GM12878 (cell line): ENCODE measurements at regions not wholly inside any gene's neighbourhood (a gene's known extent, or its start where the extent isn't known, plus 50 kb on each side); places are given as distances from the start of the nearest gene placed in this dataset.

Source experiments
- ATAC-seq: fragments of 200-7000 bp; cut with Tn5 transposase; 3 replicates; pipeline ENCODE4 v1.9.1; 2020; ENCODE audit warnings: mild to moderate bottlenecking, moderate library complexity
- BruUV-seq: library from RNA; stranded (reverse); fragments of 400-500 nt; replicated peaks from 2 replicates; lab custom pipeline; 2021; lab: Mats Ljungman, UMichigan
- CTCF ChIA-PET: fragments of 300-600 bp; sonication (Branson Sonifier 250); formaldehyde crosslinking; extraction: SDS; loops from one replicate; lab custom pipeline; 2021; ENCODE audit warnings: inconsistent platforms; lab: Yijun Ruan, JAX
- POLR2A ChIA-PET: fragments of 350-600 bp; formaldehyde crosslinking; extraction: SDS; loops from one replicate; lab custom pipeline; 2021; ENCODE audit warnings: inconsistent platforms; lab: Charles Lee
- RAD21 ChIA-PET: fragments of 300-600 bp; sonication (Branson Sonifier 250); formaldehyde crosslinking; loops from one replicate; lab custom pipeline; 2023; ENCODE audit warnings: antibody characterized with exemption; ENCODE audit not compliant: unreplicated experiment; lab: Charles Lee
- SMC1A ChIA-PET: fragments of 300-600 bp; sonication (Branson Sonifier 250); formaldehyde crosslinking; loops from one replicate; lab custom pipeline; 2023; ENCODE audit not compliant: unreplicated experiment, uncharacterized antibody; lab: Charles Lee
- DNase-seq: peaks from one replicate; pipeline ENCODE4 v3.0.0-alpha.2; 2011; ENCODE audit warnings: low read depth, low spot score
- FAIRE-seq: peaks from 3 replicates; lab custom pipeline; 2011; peaks lifted over from hg19 to GRCh38; lab: Jason Lieb, UNC
- H2AFZ ChIP-seq: 2 replicates; pipeline ENCODE4 v1.6.0; 2011; ENCODE audit warnings: low read depth, low read length, control low read depth; ENCODE audit not compliant: control insufficient read depth
- H3K27ac ChIP-seq: 2 replicates; pipeline ENCODE4 v1.5.1; 2011; ENCODE audit warnings: control low read depth; ENCODE audit not compliant: control insufficient read depth, insufficient read depth
- H3K27me3 ChIP-seq, 2 experiments: replicated peaks in 1 of 2; 2 replicates each; pipeline versions ENCODE4 v1.6.0 to v1.6.1; 2011; ENCODE audit warnings: low read length in 1 of 2; ENCODE audit not compliant: control insufficient read depth in 2 of 2, insufficient read depth in 2 of 2
- H3K36me3 ChIP-seq, 2 experiments: 2 replicates each; pipeline ENCODE4 v1.5.1; 2011; ENCODE audit warnings: low read length in 1 of 2; ENCODE audit not compliant: control insufficient read depth in 2 of 2, insufficient read depth in 2 of 2
- H3K4me1 ChIP-seq: 2 replicates; pipeline ENCODE4 v1.6.1; 2011; ENCODE audit warnings: mild to moderate bottlenecking, low read length, moderate library complexity, mixed read lengths; ENCODE audit not compliant: control insufficient read depth, insufficient read depth
- H3K4me2 ChIP-seq: 2 replicates; pipeline ENCODE4 v1.6.0; 2011; ENCODE audit warnings: control low read depth; ENCODE audit not compliant: control insufficient read depth, insufficient read depth
- H3K4me3 ChIP-seq: fragments of 200-600 bp; sonication (generic); 2 replicates; pipeline ENCODE4 v1.5.1; 2016
- H3K79me2 ChIP-seq: 2 replicates; pipeline ENCODE4 v1.6.0; 2011; ENCODE audit warnings: low read length; ENCODE audit not compliant: control insufficient read depth, insufficient read depth
- H3K9ac ChIP-seq: 2 replicates; pipeline ENCODE4 v1.8.0; 2011; ENCODE audit warnings: low read length, control low read depth, mixed read lengths; ENCODE audit not compliant: control insufficient read depth, insufficient read depth
- H3K9me3 ChIP-seq: replicated peaks from 3 replicates; pipeline ENCODE4 v1.5.1; 2011; ENCODE audit warnings: mild to moderate bottlenecking, low read length; ENCODE audit not compliant: control insufficient read depth, insufficient read depth
- H4K20me1 ChIP-seq: 2 replicates; pipeline ENCODE4 v1.6.0; 2011; ENCODE audit not compliant: control insufficient read depth, insufficient read depth
- ATF2 ChIP-seq: IDR thresholded peaks from 2 replicates; pipeline ENCODE4 v1.6.1; 2012; ENCODE audit warnings: low read length, inconsistent platforms
- BCL11A ChIP-seq: IDR thresholded peaks from 2 replicates; pipeline ENCODE4 v1.6.1; 2011; ENCODE audit warnings: low read depth, low read length
- BCLAF1 ChIP-seq: fragments of 450-650 bp; IDR thresholded peaks from 2 replicates; pipeline ENCODE4 v1.6.1; 2017; ENCODE audit warnings: antibody characterized with exemption, mild to moderate bottlenecking, moderate library complexity
- BRCA1 ChIP-seq: IDR thresholded peaks from 2 replicates; pipeline ENCODE4 v1.6.1; 2011; ENCODE audit warnings: low read depth, low read length, improper control_type of control experiment
- CHD1 ChIP-seq: IDR thresholded peaks from 2 replicates; pipeline ENCODE4 v1.6.1; 2012; ENCODE audit warnings: low read depth, low read length, improper control_type of control experiment
- CHD4 ChIP-seq: fragments of 200-600 bp; sonication (generic); IDR thresholded peaks from 2 replicates; pipeline ENCODE4 v1.6.1; 2016; ENCODE audit warnings: mild to moderate bottlenecking
- GABPA ChIP-seq: IDR thresholded peaks from 2 replicates; pipeline ENCODE4 v1.6.1; 2014; ENCODE audit warnings: antibody characterized with exemption, low read depth, mild to moderate bottlenecking, inconsistent platforms
- HDGF ChIP-seq: fragments of 450-650 bp; IDR thresholded peaks from 2 replicates; pipeline ENCODE4 v1.6.1; 2016; ENCODE audit warnings: antibody characterized with exemption
- IRF5 ChIP-seq: fragments of 450-650 bp; IDR thresholded peaks from 2 replicates; pipeline ENCODE4 v1.6.1; 2017; ENCODE audit warnings: borderline replicate concordance
- MAX ChIP-seq: IDR thresholded peaks from 2 replicates; pipeline ENCODE4 v1.6.1; 2012; ENCODE audit warnings: low read depth, low read length, improper control_type of control experiment
- MEF2A ChIP-seq: IDR thresholded peaks from 2 replicates; pipeline ENCODE4 v1.6.1; 2011; ENCODE audit warnings: low read depth, mild to moderate bottlenecking, low read length, moderate library complexity; ENCODE audit not compliant: insufficient read depth
- PAX5 ChIP-seq: IDR thresholded peaks from 2 replicates; pipeline ENCODE4 v1.6.1; 2011; ENCODE audit warnings: low read depth, low read length, borderline replicate concordance
- SIN3A ChIP-seq: IDR thresholded peaks from 2 replicates; pipeline ENCODE4 v1.6.1; 2012; ENCODE audit warnings: low read depth, low read length, improper control_type of control experiment
- SKIL ChIP-seq: fragments of 450-650 bp; IDR thresholded peaks from 2 replicates; pipeline ENCODE4 v1.6.1; 2017; ENCODE audit warnings: mild to moderate bottlenecking, low read depth, inconsistent platforms; ENCODE audit not compliant: poor library complexity, severe bottlenecking
- SREBF1 ChIP-seq: IDR thresholded peaks from 2 replicates; pipeline ENCODE4 v1.6.1; 2012; ENCODE audit warnings: mild to moderate bottlenecking, low read length
- TBL1XR1 ChIP-seq: IDR thresholded peaks from 2 replicates; pipeline ENCODE4 v1.6.1; 2012; ENCODE audit warnings: low read depth, low read length, improper control_type of control experiment
- WGBS: methylation state at CpG from one replicate; pipeline ENCODE4 v1.1.6; 2016; ENCODE audit warnings: low lambda C conversion rate; ENCODE audit not compliant: insufficient replicate concordance, insufficient coverage; ENCODE audit errors: missing lambda C conversion rate; 5-methylcytosine and 5-hydroxymethylcytosine counted together
- in situ Hi-C: fragments of 300-500 bp; cut with MboI; formaldehyde crosslinking; loops from 9 replicates; pipeline ENCODE4 v1.14.3; 2018; ENCODE audit warnings: mixed read lengths
- intact Hi-C: fragments of 100-400 bp; cut with micrococcal nuclease; formaldehyde crosslinking; loops from one replicate; pipeline ENCODE4 v1.14.2; 2022; ENCODE audit not compliant: unreplicated experiment

- no peak for ATAC-seq
- H3K9me3 ChIP-seq, result no peaks in the 10 kb centered on the region
- BruUV-seq, result no TSS peak
- TF ChIP-seq CHD4 (no peak), SKIL (no peak), IRF5 (no peak), MEF2A (no peak), MAX (no peak), GABPA (no peak), CHD1 (no peak), HDGF (no peak), PAX5 (no peak), BRCA1 (no peak), SIN3A (no peak), BCLAF1 (no peak), TBL1XR1 (no peak), ATF2 (no peak), SREBF1 (no peak), BCL11A (no peak)
- TF ChIP-seq, all 136 proteins: peak for 0
- ChIA-PET RAD21 (interaction anchor here (1.5 kb wide), 1 partner anchor 64 kb away, joined by 4 read pairs; no protein-coding TSS in a partner anchor), POLR2A (no interaction called here), CTCF (interaction anchor here (1.5 kb wide), 1 partner anchor 72 kb away, joined by 3 read pairs; no protein-coding TSS in a partner anchor), SMC1A (interaction anchor here (1.3 to 1.6 kb wide), 3 partner anchors 9 to 65 kb away, joined by 3 to 4 read pairs (median 4); no protein-coding TSS in a partner anchor)
- no peak for DNase-seq
- H3K27me3 ChIP-seq, result no peaks in the 10 kb centered on the region
- no peaks in the 10 kb centered on the region for H3K4me1 ChIP-seq
- no peak overlapping the region for H3K9ac ChIP-seq
- no peak overlapping the region for H3K27ac ChIP-seq
- no peaks in the 10 kb centered on the region for H4K20me1 ChIP-seq
- intact Hi-C loops (loop anchor here (10.0 kb wide), 2 partner anchors 233 to 433 kb away; no protein-coding TSS in a partner anchor), in situ Hi-C loops (loop anchor here (25.0 kb wide), 1 partner anchor 885 kb away; no protein-coding TSS in a partner anchor)
- H3K36me3 ChIP-seq, result no peaks in the 10 kb centered on the region
- H3K4me2 ChIP-seq, result no peak overlapping the region
- no peak overlapping the region for H2AFZ ChIP-seq
- no peak overlapping the region for H3K4me3 ChIP-seq
- FAIRE-seq, result no peak
- H3K79me2 ChIP-seq, result no peaks in the 10 kb centered on the region
- 18% methylated on average over 2 of the region's 2 CpGs for WGBS
Measured at GRCh38 chr11:106152013-106152412, 74.6 kb downstream of the AASDHPPT start.
